ENCODE measurements at regions not wholly inside any gene's neighbourhood (a gene's known extent, or its start where the extent isn't known, plus 50 kb on each side); places are given as distances from the start of the nearest gene placed in this dataset.

GRCh38 chr15:69647142-69647513 is 194.5 kb downstream of the RPLP1 start:
- Histone ChIP-seq H3K27me3 (ENCODE audit: control insufficient read depth, insufficient read depth, low read length) (peaks cover 44% of the 10 kb centered on the region), H3K27ac (ENCODE audit: low read depth, low read length) (no peak overlapping the region), H3K9me3 (ENCODE audit: control insufficient read depth, insufficient read depth, low read length) (no peaks in the 10 kb centered on the region), H3K4me3 (ENCODE audit: low read depth, low read length) (no peak overlapping the region)
- POLR2A ChIA-PET = no interaction called here
- DNase-seq (ENCODE audit: low read depth, low spot score) = no peak
- TF ChIP-seq CTCF (IDR thresholded peaks at IDR 0.05; ENCODE audit: low read depth, low read length) = no peak
- CTCF ChIA-PET = no interaction called here

- Histone ChIP-seq H3K27ac (ENCODE audit: low read depth, low read length) (no peak overlapping the region), H3K9me3 (ENCODE audit: control insufficient read depth, insufficient read depth, low read length) (no peaks in the 10 kb centered on the region), H3K4me3 (ENCODE audit: low read depth, low read length) (no peak overlapping the region), H3K27me3 (ENCODE audit: control insufficient read depth, insufficient read depth, low read length) (peaks cover 46% of the 10 kb centered on the region)
- no peak for TF ChIP-seq CTCF (IDR thresholded peaks at IDR 0.05; ENCODE audit: low read depth, low read length)
- no peak for DNase-seq (ENCODE audit: low read depth, low spot score)
- POLR2A ChIA-PET = no interaction called here
- CTCF ChIA-PET = no interaction called here
Measured at GRCh38 chr15:69648212-69648611, 195.6 kb downstream of the RPLP1 start.

GRCh38 chr15:69648775-69649735 is 196.4 kb downstream of the RPLP1 start:
- no peak for DNase-seq (ENCODE audit: low read depth, low spot score)
- H3K27me3 ChIP-seq (ENCODE audit: control insufficient read depth, insufficient read depth, low read length) = peaks cover 52% of the 10 kb centered on the region
- ChIA-PET POLR2A (no interaction called here), CTCF (no interaction called here)
- no peak overlapping the region for H3K27ac ChIP-seq (ENCODE audit: low read depth, low read length)
- no peaks in the 10 kb centered on the region for H3K9me3 ChIP-seq (ENCODE audit: control insufficient read depth, insufficient read depth, low read length)
- no peak for TF ChIP-seq CTCF (IDR thresholded peaks at IDR 0.05; ENCODE audit: low read depth, low read length)
- H3K4me3 ChIP-seq (ENCODE audit: low read depth, low read length) = no peak overlapping the region

- ChIA-PET POLR2A (no interaction called here), CTCF (no interaction called here)
- Histone ChIP-seq H3K27me3 (ENCODE audit: control insufficient read depth, insufficient read depth, low read length) (peaks cover 48% of the 10 kb centered on the region), H3K4me3 (ENCODE audit: low read depth, low read length) (no peak overlapping the region), H3K9me3 (ENCODE audit: control insufficient read depth, insufficient read depth, low read length) (no peaks in the 10 kb centered on the region), H3K27ac (ENCODE audit: low read depth, low read length) (no peak overlapping the region)
- no peak for TF ChIP-seq CTCF (IDR thresholded peaks at IDR 0.05; ENCODE audit: low read depth, low read length)
- DNase-seq (ENCODE audit: low read depth, low spot score) = no peak
Measured at GRCh38 chr15:69652293-69652692, 199.7 kb downstream of the RPLP1 start.

GRCh38 chr15:69652751-69653305 is 200.2 kb downstream of the RPLP1 start:
- TF ChIP-seq CTCF (IDR thresholded peaks at IDR 0.05; ENCODE audit: low read depth, low read length) = no peak
- Histone ChIP-seq H3K9me3 (ENCODE audit: control insufficient read depth, insufficient read depth, low read length) (no peaks in the 10 kb centered on the region), H3K27me3 (ENCODE audit: control insufficient read depth, insufficient read depth, low read length) (peaks cover 45% of the 10 kb centered on the region), H3K4me3 (ENCODE audit: low read depth, low read length) (no peak overlapping the region), H3K27ac (ENCODE audit: low read depth, low read length) (no peak overlapping the region)
- DNase-seq (ENCODE audit: low read depth, low spot score) = no peak
- CTCF ChIA-PET = no interaction called here
- POLR2A ChIA-PET = no interaction called here

Measured in AG04450 (cell line).